ENCODE measurements at regions not wholly inside any gene's neighbourhood (a gene's known extent, or its start where the extent isn't known, plus 50 kb on each side); places are given as distances from the start of the nearest gene placed in this dataset.

DNA sequence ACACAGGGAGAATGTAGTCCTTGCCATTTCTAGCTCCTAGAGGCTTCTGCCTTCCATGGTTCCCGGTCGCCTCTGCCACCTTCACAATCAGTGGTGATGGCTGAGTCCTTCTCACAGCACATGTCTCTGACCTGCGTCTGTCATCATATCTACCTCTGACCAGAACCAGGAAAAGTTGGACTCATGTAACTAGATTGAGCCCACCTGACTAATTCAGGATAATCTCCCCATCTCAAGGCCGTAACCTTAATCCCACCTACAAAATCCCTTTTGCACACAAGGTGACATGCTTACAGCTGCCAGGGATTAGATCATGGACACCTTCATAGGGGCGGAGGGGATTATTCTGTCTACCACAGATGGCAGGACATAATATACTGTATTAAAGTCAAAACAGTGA is 375.6 kb downstream of the ICE1 start:
- Mint-ChIP-seq H3K27me3 (peaks cover 19% of the 10 kb centered on the region), H3K36me3 (ENCODE audit: insufficient read depth) (no peaks in the 10 kb centered on the region), H3K9me3 (peaks cover 5% of the 10 kb centered on the region), H3K4me1 (no peaks in the 10 kb centered on the region), H3K27ac (ENCODE audit: low read depth) (no peak overlapping the region), H3K4me3 (no peak overlapping the region)
- no peak for ATAC-seq (replicated peaks; ENCODE audit: extremely low read depth, poor library complexity, severe bottlenecking)
- no peak for DNase-seq (ENCODE audit: low spot score in 2 of 2)

DNA sequence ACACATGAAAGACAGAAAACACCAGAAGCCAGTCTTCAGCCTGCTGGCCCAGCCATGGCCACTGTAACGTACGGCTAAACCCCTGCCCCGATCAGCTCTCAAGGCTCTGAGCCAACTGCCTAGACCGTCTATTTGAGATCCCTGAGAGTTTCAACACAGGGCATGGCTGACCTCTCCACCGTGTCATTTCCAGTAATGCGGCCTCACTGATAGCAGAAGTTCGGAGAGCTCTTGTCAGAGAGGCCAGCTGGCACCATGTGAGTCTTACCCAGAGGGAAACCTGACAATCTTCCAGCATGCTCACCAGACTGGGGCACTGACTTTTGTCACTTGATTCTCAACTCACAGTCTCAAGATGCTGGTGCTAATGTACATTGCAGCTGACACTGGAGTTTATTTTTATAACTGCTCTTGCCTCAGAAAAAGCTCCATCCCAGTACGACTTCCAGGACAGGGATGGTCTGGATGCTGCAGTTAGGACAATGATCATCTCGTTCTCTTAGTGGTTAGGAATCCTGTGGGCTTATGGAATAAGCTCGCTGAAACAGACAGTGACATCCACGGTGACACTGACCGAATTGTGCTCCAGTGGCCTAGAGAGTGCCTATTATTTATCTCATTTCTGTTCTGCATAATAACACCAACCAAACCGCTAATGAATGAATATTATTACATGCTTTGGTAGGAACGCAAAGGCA is 372.7 kb downstream of the ICE1 start:
- H3K27ac Mint-ChIP-seq (ENCODE audit: low read depth) = no peak overlapping the region
- peaks cover 26% of the 10 kb centered on the region for H3K27me3 Mint-ChIP-seq
- H3K9me3 Mint-ChIP-seq = no peaks in the 10 kb centered on the region
- ATAC-seq (replicated peaks; ENCODE audit: extremely low read depth, poor library complexity, severe bottlenecking) (no peak), DNase-seq (ENCODE audit: low spot score in 2 of 2) (no peak)
- H3K4me1 Mint-ChIP-seq = no peaks in the 10 kb centered on the region
- H3K4me3 Mint-ChIP-seq = no peak overlapping the region
- H3K36me3 Mint-ChIP-seq (ENCODE audit: insufficient read depth) = no peaks in the 10 kb centered on the region

DNA sequence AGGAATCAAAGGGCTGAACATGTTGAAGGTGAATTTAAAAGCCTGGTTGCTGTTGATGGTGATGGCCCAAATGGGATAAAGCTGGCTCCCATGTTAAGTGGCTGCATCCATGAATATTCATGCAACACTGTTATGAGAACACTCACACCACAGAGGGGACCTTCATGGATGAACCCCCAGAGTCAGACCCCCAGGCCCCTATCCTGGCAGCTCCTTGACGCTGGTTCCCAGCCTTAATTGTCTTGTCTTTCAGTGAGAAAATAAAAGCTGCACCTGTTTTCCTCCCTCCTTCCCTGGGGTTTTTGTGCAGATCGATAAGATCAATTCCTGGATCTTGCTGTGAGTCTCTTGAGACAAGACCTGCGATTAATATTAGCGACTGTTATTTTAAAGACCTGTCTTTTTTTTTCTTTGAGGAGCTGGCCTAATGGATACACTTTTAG is 371.7 kb downstream of the ICE1 start:
- DNase-seq (ENCODE audit: low spot score in 2 of 2) = no peak
- no peaks in the 10 kb centered on the region for H3K4me1 Mint-ChIP-seq

DNA sequence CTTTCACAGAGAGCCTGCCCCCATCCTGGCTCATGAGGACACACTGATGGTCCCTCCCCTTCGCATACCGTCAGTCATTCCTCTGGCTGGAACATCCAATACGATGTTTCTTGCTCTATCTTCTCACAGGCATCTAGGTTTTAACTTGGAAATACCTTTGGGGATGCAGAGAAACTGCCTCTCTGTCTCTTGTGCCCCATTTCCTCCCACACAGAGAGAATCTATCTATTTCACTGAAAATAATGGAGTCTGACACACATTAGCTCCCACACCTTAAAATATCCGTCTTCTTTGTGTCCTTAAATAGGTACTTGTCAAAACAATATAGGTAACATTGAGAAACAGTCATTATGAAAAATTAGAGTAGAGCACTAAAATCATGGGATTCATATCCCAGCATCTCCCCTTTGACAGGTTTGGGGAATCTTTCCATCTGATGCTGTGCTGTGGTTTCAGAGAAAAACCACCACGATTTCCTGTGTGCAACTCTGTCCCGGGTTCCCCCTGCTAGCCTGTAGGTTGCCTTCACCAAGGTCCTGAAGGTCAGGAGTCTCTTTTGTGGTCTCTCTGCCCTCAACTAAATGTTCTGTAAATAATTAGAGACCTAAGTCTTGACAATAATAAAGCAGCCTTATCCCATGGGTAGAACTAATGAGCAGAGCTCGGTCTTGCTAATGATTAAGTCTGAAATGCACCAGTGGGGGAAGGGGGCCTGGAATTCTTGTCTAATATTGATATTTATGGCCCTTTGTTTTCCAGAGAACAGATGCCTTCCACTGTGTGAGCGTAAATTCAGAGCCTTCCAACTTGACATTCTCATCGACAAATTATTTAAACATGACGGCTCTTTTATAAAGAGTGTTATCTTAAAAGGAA is 371.0 kb downstream of the ICE1 start:
- no peaks in the 10 kb centered on the region for H3K36me3 Mint-ChIP-seq (ENCODE audit: insufficient read depth)
- no peak for ATAC-seq (replicated peaks; ENCODE audit: extremely low read depth, poor library complexity, severe bottlenecking)
- no peak for DNase-seq (ENCODE audit: low spot score in 2 of 2)
- no peaks in the 10 kb centered on the region for H3K4me1 Mint-ChIP-seq
- peaks cover 28% of the 10 kb centered on the region for H3K27me3 Mint-ChIP-seq
- no peaks in the 10 kb centered on the region for H3K9me3 Mint-ChIP-seq
- H3K4me3 Mint-ChIP-seq = no peak overlapping the region
- H3K27ac Mint-ChIP-seq (ENCODE audit: low read depth) = no peak overlapping the region

More for the DNA sequence above, 371.7 kb downstream of the ICE1 start:
- no peaks in the 10 kb centered on the region for H3K9me3 Mint-ChIP-seq
- ATAC-seq (replicated peaks; ENCODE audit: extremely low read depth, poor library complexity, severe bottlenecking) = no peak
- peaks cover 28% of the 10 kb centered on the region for H3K27me3 Mint-ChIP-seq
- no peaks in the 10 kb centered on the region for H3K36me3 Mint-ChIP-seq (ENCODE audit: insufficient read depth)
- no peak overlapping the region for H3K27ac Mint-ChIP-seq (ENCODE audit: low read depth)
- no peak overlapping the region for H3K4me3 Mint-ChIP-seq

DNA sequence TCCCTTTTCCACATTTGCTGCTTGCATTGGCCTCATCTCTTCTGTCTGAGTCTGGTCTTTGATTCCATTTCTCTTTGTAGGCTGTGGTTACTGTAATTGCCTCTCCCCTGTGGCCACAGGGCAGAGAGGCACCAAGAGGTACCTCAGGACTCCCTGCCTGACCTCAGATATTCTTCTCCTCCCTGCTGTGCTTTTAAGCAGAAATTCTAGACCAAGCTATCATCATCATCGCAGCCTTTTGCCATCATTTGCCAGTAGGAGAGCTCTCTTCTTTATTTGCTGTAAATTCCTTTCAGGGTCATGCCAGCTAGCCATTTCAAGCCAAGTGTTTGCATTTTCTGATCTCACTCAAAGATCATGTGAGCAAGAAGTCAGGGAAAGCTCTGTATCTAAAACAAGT is 369.6 kb downstream of the ICE1 start:
- no peaks in the 10 kb centered on the region for H3K4me1 Mint-ChIP-seq
- peaks cover 8% of the 10 kb centered on the region for H3K9me3 Mint-ChIP-seq
- no peak overlapping the region for H3K4me3 Mint-ChIP-seq
- peaks cover 18% of the 10 kb centered on the region for H3K27me3 Mint-ChIP-seq
- no peak for DNase-seq (ENCODE audit: low spot score in 2 of 2)
- no peak for ATAC-seq (replicated peaks; ENCODE audit: extremely low read depth, poor library complexity, severe bottlenecking)
- no peak overlapping the region for H3K27ac Mint-ChIP-seq (ENCODE audit: low read depth)
- no peaks in the 10 kb centered on the region for H3K36me3 Mint-ChIP-seq (ENCODE audit: insufficient read depth)

DNA sequence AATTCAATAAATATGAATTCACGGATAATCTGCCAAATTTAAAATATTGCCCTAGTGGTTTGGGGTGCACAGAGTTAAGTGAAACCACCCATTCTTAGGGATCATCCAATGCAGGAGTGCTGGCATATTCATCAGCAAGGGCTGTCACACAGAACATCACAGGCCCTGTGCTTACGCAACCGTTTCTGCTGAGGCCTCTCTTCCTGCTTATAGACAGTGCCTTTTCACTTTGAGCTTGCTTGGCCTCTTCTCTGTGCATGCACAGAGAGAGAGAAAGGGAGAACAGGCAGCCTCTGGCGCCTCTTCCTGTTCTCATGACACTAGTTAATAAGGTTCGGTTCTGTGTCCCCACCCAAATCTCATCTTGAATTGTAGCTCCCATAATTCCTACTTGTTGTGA is 366.3 kb downstream of the ICE1 start:
- H3K27me3 Mint-ChIP-seq = peaks cover 17% of the 10 kb centered on the region
- H3K36me3 Mint-ChIP-seq (ENCODE audit: insufficient read depth) = no peaks in the 10 kb centered on the region
- H3K4me1 Mint-ChIP-seq = no peaks in the 10 kb centered on the region
- DNase-seq (ENCODE audit: low spot score in 2 of 2) (no peak), ATAC-seq (replicated peaks; ENCODE audit: extremely low read depth, poor library complexity, severe bottlenecking) (no peak)
- H3K4me3 Mint-ChIP-seq = no peak overlapping the region
- H3K9me3 Mint-ChIP-seq = peaks cover 14% of the 10 kb centered on the region
- no peak overlapping the region for H3K27ac Mint-ChIP-seq (ENCODE audit: low read depth)

DNA sequence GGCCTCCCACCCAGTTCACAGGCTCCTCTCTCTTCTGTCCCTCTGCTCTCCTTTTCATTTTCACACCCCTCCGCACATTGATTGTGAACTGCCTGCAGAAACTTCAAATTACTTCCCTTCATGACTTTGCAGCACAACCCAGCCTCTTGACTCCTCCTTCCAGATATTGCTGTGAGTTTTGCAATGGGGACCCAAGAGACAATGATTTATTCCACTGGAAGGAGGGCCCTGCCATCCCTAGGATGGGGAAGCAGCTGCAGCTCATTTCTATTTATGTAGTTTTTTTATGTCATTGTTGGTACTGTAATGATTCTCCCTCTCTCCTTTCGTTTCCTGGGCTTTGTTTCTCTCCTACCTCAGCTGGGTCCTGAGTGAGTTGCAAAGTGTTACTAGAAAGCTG is 364.9 kb downstream of the ICE1 start:
- Mint-ChIP-seq H3K4me1 (no peaks in the 10 kb centered on the region), H3K9me3 (peaks cover 14% of the 10 kb centered on the region), H3K27ac (ENCODE audit: low read depth) (no peak overlapping the region), H3K27me3 (peaks cover 8% of the 10 kb centered on the region), H3K36me3 (ENCODE audit: insufficient read depth) (no peaks in the 10 kb centered on the region), H3K4me3 (no peak overlapping the region)
- DNase-seq (ENCODE audit: low spot score in 2 of 2) (no peak), ATAC-seq (replicated peaks; ENCODE audit: extremely low read depth, poor library complexity, severe bottlenecking) (no peak)

DNA sequence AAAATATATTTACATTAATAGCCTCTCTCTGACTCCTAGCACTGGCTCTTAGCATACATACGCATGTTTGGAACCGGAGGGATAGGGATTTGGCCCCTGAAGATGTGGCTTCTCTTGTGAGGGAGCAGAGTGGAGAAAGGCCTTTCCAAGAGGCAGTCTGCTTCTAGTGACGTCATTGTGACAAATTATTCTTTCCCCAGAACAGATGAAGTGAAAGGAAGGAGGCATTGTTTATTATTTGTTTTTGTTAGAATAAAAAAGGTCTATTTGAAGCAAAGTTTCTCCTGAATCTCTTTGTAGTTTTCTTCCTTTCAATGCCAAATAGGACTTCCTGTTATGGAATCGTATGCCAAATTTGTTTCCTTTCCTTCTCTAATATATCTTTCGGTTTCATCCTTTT is 361.6 kb downstream of the ICE1 start:
- peaks cover 2% of the 10 kb centered on the region for H3K36me3 Mint-ChIP-seq (ENCODE audit: insufficient read depth)
- DNase-seq (ENCODE audit: low spot score in 2 of 2) = no peak
- no peak overlapping the region for H3K4me3 Mint-ChIP-seq
- peaks cover 14% of the 10 kb centered on the region for H3K9me3 Mint-ChIP-seq
- no peaks in the 10 kb centered on the region for H3K4me1 Mint-ChIP-seq
- no peak overlapping the region for H3K27ac Mint-ChIP-seq (ENCODE audit: low read depth)
- no peak for ATAC-seq (replicated peaks; ENCODE audit: extremely low read depth, poor library complexity, severe bottlenecking)
- no peaks in the 10 kb centered on the region for H3K27me3 Mint-ChIP-seq

DNA sequence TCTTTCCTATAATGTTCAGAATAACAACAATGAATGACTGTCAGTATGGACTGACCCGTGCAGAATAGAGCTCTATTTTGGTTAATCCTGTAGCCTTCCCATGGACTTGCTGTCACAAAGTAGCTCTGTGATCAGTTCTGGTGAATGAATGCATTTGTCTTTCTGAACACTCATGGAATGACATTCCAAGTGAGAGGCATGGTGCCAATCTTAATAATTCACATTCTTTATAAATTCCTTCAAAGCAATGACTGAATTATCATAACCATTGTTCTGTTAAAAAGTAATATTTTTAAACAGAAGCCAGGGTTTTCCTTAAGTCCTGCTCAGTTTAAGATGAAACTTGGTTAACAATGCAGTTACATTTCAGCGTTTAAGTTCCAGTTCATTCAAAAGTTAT is 360.5 kb downstream of the ICE1 start:
- DNase-seq (ENCODE audit: low spot score in 2 of 2) (no peak), ATAC-seq (replicated peaks; ENCODE audit: extremely low read depth, poor library complexity, severe bottlenecking) (no peak)
- Mint-ChIP-seq H3K9me3 (peaks cover 14% of the 10 kb centered on the region), H3K36me3 (ENCODE audit: insufficient read depth) (peaks cover 2% of the 10 kb centered on the region), H3K4me3 (no peak overlapping the region), H3K4me1 (no peaks in the 10 kb centered on the region), H3K27ac (ENCODE audit: low read depth) (no peak overlapping the region), H3K27me3 (no peaks in the 10 kb centered on the region)

DNA sequence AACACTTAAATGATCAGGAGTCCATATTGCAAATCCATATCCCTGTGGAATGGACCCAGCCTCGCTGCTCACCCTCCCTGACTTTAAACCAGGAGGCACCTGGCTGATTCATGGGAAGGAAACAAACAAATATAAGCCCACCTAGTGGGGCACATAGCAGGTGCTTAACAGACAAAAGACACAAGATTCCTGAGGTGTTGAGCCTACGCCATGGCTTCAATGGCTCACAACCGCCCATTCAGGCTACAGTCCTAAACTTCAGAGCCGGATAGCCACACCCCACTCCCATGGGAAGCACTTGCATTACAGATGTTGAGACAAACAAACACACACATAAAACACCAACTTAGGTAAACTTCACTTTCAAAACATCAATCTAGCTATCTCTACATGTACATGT is 359.9 kb downstream of the ICE1 start:
- H3K4me1 Mint-ChIP-seq = no peaks in the 10 kb centered on the region

DNA sequence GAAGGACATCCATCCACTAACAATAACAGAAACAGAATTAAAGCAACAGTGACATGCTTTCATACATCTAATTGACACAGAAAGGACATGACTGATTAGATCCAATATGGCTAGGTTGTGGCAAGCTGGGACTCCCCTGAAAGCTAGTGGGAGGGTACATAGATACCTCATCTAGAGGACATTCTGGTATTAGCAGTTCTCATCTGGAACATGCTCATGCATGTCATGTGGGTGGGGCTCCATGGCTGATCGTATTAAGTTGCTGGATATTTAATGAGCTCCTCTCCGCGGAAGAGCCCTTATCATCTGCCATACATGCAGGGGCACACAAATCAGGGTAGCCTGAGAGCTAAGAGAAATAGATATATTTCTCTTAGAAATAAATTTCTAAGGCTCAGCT is 358.9 kb downstream of the ICE1 start:
- no peak overlapping the region for H3K4me3 Mint-ChIP-seq
- no peak for DNase-seq (ENCODE audit: low spot score in 2 of 2)
- H3K27ac Mint-ChIP-seq (ENCODE audit: low read depth) = no peak overlapping the region
- no peak for ATAC-seq (replicated peaks; ENCODE audit: extremely low read depth, poor library complexity, severe bottlenecking)
- H3K36me3 Mint-ChIP-seq (ENCODE audit: insufficient read depth) = peaks cover 2% of the 10 kb centered on the region
- H3K9me3 Mint-ChIP-seq = peaks cover 5% of the 10 kb centered on the region
- H3K27me3 Mint-ChIP-seq = peaks cover 2% of the 10 kb centered on the region
- no peaks in the 10 kb centered on the region for H3K4me1 Mint-ChIP-seq

More for the DNA sequence above, 359.9 kb downstream of the ICE1 start:
- DNase-seq (ENCODE audit: low spot score in 2 of 2) (no peak), ATAC-seq (replicated peaks; ENCODE audit: extremely low read depth, poor library complexity, severe bottlenecking) (no peak)
- Mint-ChIP-seq H3K27me3 (no peaks in the 10 kb centered on the region), H3K36me3 (ENCODE audit: insufficient read depth) (peaks cover 2% of the 10 kb centered on the region), H3K4me3 (no peak overlapping the region), H3K27ac (ENCODE audit: low read depth) (no peak overlapping the region), H3K9me3 (peaks cover 9% of the 10 kb centered on the region)

DNA sequence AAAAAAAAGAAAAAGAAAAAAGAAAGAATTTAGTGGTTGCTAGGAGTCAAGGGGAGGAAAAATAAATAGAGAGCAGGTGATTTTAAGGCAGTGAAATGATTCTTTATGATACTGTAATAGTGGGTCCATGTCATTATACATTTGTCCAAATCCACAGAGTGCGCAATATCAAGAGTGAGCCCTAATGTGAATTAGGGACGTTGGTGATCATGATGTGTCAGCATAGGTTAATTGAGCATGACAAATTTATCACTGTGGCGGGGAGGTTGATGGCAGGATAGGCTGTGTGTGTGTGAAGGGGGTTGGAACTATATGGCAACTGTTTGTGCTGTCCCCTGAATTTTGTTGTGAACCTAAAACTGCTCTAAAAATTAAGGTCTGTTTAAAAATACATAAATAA is 357.8 kb downstream of the ICE1 start:
- Mint-ChIP-seq H3K9me3 (no peaks in the 10 kb centered on the region), H3K4me1 (no peaks in the 10 kb centered on the region), H3K4me3 (no peak overlapping the region), H3K27me3 (peaks cover 10% of the 10 kb centered on the region), H3K27ac (ENCODE audit: low read depth) (no peak overlapping the region), H3K36me3 (ENCODE audit: insufficient read depth) (peaks cover 2% of the 10 kb centered on the region)
- ATAC-seq (replicated peaks; ENCODE audit: extremely low read depth, poor library complexity, severe bottlenecking) (no peak), DNase-seq (ENCODE audit: low spot score in 2 of 2) (no peak)

DNA sequence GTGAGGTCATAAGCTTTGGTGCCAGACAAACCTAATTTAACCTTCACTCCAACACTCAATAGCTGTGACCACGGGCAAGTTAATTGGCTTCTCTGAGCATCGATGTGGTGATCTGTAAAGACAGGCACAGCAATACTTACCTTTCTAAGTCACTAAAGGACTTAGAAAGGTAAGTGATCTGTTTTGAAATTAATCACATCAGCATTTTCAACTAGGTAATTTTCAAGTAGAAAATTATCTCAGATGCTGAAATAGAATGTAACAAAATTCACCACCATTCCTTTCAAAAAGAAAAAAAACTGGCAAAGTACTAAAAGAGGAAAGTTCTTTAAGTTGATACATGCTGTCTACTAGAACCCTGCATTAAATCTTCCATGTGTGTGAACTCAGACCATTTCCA is 354.5 kb downstream of the ICE1 start:
- H3K36me3 Mint-ChIP-seq (ENCODE audit: insufficient read depth) = peaks cover 2% of the 10 kb centered on the region
- no peaks in the 10 kb centered on the region for H3K4me1 Mint-ChIP-seq
- no peak overlapping the region for H3K27ac Mint-ChIP-seq (ENCODE audit: low read depth)
- H3K4me3 Mint-ChIP-seq = no peak overlapping the region
- ATAC-seq (replicated peaks; ENCODE audit: extremely low read depth, poor library complexity, severe bottlenecking) = no peak
- DNase-seq (ENCODE audit: low spot score in 2 of 2) = no peak
- no peaks in the 10 kb centered on the region for H3K9me3 Mint-ChIP-seq
- peaks cover 10% of the 10 kb centered on the region for H3K27me3 Mint-ChIP-seq

All from central memory CD8-positive, alpha-beta T cell (primary cell).